NCI-H187 (cell line): ENCODE measurements at regions not wholly inside any gene's neighbourhood (a gene's known extent, or its start where the extent isn't known, plus 50 kb on each side); places are given as distances from the start of the nearest gene placed in this dataset.

ENCODE experiments used
- DNase-seq, 2 experiments: peaks; one replicate each; lab custom pipeline; 2025; lab: John Stamatoyannopoulos, UW

- no peak for DNase-seq
Observed at GRCh38 chr18:54532222-54532621, 58.8 kb upstream of the DYNAP start.

- DNase-seq = no peak
Observed at GRCh38 chr18:54532962-54533361, 58.1 kb upstream of the DYNAP start.
